Omental fat pad (tissue), 3 donors: ENCODE measurements at regions not wholly inside any gene's neighbourhood (a gene's known extent, or its start where the extent isn't known, plus 50 kb on each side); places are given as distances from the start of the nearest gene placed in this dataset.
A peak's percentile ranks its signal among the peaks of the same experiment; 100 is the strongest.

Experiments
- ATAC-seq: fragments of 150-250 bp; one replicate; pipeline ENCODE4 v1.9.1; 2016; ENCODE audit warnings: mild to moderate bottlenecking, moderate library complexity; ENCODE audit not compliant: low FRiP score
- DNase-seq: peaks from one replicate; pipeline ENCODE4 v3.0.0-alpha.2; 2019; ENCODE audit warnings: low spot score
- CTCF ChIP-seq, 3 donors: fragments of 450-650 bp; IDR thresholded peaks; one replicate each; pipeline ENCODE4 v1.5.1; 2016 to 2017; ENCODE audit warnings: antibody characterized with exemption in 3 of 3, mild to moderate bottlenecking in 3 of 3, moderate library complexity in 2 of 3

- DNase-seq (no peak), ATAC-seq (no peak)
- TF ChIP-seq CTCF (IDR thresholded peaks at IDR 0.05), result no peak
Observed at GRCh38 chr2:62415019-62415431, 91.0 kb downstream of the TMEM17 start.

GRCh38 chr2:62413116-62413663 is 92.8 kb downstream of the TMEM17 start:
- no peak for TF ChIP-seq CTCF (IDR thresholded peaks at IDR 0.05)
- ATAC-seq (no peak), DNase-seq (no peak)

- TF ChIP-seq CTCF (IDR thresholded peaks at IDR 0.05), result no peak
- DNase-seq (no peak), ATAC-seq (no peak)
Observed at GRCh38 chr2:62412347-62412742, 93.7 kb downstream of the TMEM17 start.

- ATAC-seq, result peak; percentile 33
- DNase-seq, result no peak
- no peak for TF ChIP-seq CTCF (IDR thresholded peaks at IDR 0.05)
Observed at GRCh38 chr2:62410926-62411456, 95.0 kb downstream of the TMEM17 start.

- no peak for DNase-seq
- ATAC-seq, result no peak
- no peak for TF ChIP-seq CTCF (IDR thresholded peaks at IDR 0.05)
Observed at GRCh38 chr2:62410015-62410453, 96.0 kb downstream of the TMEM17 start.

- TF ChIP-seq CTCF (IDR thresholded peaks at IDR 0.05), result no peak
- no peak for ATAC-seq
Observed at GRCh38 chr2:62409442-62409841, 96.6 kb downstream of the TMEM17 start.

GRCh38 chr2:62408241-62408677 is 97.7 kb downstream of the TMEM17 start:
- no peak for TF ChIP-seq CTCF (IDR thresholded peaks at IDR 0.05)
- no peak for DNase-seq
- ATAC-seq, result no peak

More at GRCh38 chr2:62409442-62409841, 96.6 kb downstream of the TMEM17 start:
- DNase-seq, result no peak
